RKO (cell line): ENCODE measurements at regions not wholly inside any gene's neighbourhood (a gene's known extent, or its start where the extent isn't known, plus 50 kb on each side); places are given as distances from the start of the nearest gene placed in this dataset.

Source experiments
- DNase-seq: peaks from one replicate; pipeline ENCODE4 v3.0.0-alpha.2; 2016; ENCODE audit warnings: low spot score

- no peak for DNase-seq
These were observed 133.9 kb downstream of the RFLNA start for GRCh38 chr12:124428792-124429281.

GRCh38 chr12:124428136-124428791, 133.4 kb downstream of the RFLNA start:
- DNase-seq: no peak

GRCh38 chr12:124426594-124427555, 132.0 kb downstream of the RFLNA start:
- no peak for DNase-seq

GRCh38 chr12:124425667-124426066, 130.8 kb downstream of the RFLNA start:
- no peak for DNase-seq

- no peak for DNase-seq
These were observed 129.6 kb downstream of the RFLNA start for GRCh38 chr12:124424516-124424905.

- DNase-seq: no peak
These were observed 129.0 kb downstream of the RFLNA start for GRCh38 chr12:124423761-124424515.

- no peak for DNase-seq
These were observed 128.0 kb downstream of the RFLNA start for GRCh38 chr12:124422570-124423523.

- no peak for DNase-seq
These were observed 127.3 kb downstream of the RFLNA start for GRCh38 chr12:124422142-124422569.

- DNase-seq: no peak
These were observed 126.2 kb downstream of the RFLNA start for GRCh38 chr12:124420996-124421674.

GRCh38 chr12:124420041-124420995, 125.4 kb downstream of the RFLNA start:
- no peak for DNase-seq

- DNase-seq: no peak
These were observed 124.6 kb downstream of the RFLNA start for GRCh38 chr12:124419292-124420040.

- DNase-seq: no peak
These were observed 123.9 kb downstream of the RFLNA start for GRCh38 chr12:124418791-124419190.

- no peak for DNase-seq
These were observed 123.3 kb downstream of the RFLNA start for GRCh38 chr12:124418156-124418555.

GRCh38 chr12:124416516-124417395, 121.9 kb downstream of the RFLNA start:
- DNase-seq: no peak

- no peak for DNase-seq
These were observed 120.2 kb downstream of the RFLNA start for GRCh38 chr12:124415064-124415463.

GRCh38 chr12:124413915-124414314, 119.0 kb downstream of the RFLNA start:
- DNase-seq: no peak

GRCh38 chr12:124413401-124413800, 118.5 kb downstream of the RFLNA start:
- no peak for DNase-seq

GRCh38 chr12:124412646-124413015, 117.7 kb downstream of the RFLNA start:
- DNase-seq: no peak
